ENCODE measurements at regions not wholly inside any gene's neighbourhood (a gene's known extent, or its start where the extent isn't known, plus 50 kb on each side); places are given as distances from the start of the nearest gene placed in this dataset.
"Not testable (repeated sequence)": the region's sequence is repeated elsewhere in the genome, so short reads cannot be mapped to it uniquely, and the experiment has no call there.

DNA sequence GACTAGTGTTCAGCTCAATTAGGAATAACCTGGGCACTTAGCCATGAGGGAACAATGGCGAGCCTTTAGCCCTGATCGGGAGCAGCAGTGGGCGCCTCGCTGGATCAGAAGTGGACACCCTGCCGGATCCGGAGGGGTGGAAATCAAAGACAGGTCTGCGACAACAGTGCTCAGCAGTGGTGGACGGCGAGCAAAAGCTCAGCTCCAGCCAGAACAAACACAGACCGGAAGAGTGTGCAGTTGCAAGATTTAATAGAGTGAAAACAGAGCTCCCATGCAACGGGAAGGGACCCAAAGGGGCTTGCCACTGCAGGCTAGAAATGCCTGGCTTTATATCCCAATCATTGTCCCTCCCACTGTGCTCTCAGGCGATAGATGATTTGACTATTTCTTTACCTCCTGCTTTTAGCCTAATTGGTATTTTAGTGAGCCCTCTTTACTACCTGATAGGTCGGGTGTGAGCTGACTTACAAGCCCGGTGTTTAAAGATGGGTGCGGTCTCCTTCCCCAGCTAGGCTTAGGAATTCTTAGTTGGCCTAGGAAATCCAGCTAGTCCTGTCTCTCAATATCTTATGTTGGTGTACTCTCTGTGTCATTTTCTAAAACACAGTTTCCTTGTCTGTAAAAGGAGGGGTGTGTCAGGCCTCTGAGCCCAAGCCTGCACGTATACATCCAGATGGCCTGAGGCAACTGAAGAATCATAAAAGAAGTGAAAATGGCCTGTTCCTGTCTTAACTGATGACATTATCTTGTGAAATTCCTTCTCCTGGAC is 1258.8 kb upstream of the TENM4 start:
- H4K20me1 ChIP-seq (replicated peaks; ENCODE audit: control insufficient read depth, extremely low read depth, insufficient read depth, low read length); H3K36me3 ChIP-seq (ENCODE audit: control insufficient read depth in 2 of 2, extremely low read depth in 1 of 2, insufficient read depth in 2 of 2, low read length in 2 of 2); H3K79me2 ChIP-seq (ENCODE audit: control insufficient read depth, insufficient read depth, low read length); dilution Hi-C loops (cut with MboI; ENCODE audit: extremely low pct_ligation_motif_present, low sequenced_read_pairs); POLR2A ChIA-PET; H3K9me3 ChIP-seq (replicated peaks; ENCODE audit: control insufficient read depth, insufficient read depth, low read length); H3K4me3 ChIP-seq (replicated peaks in 1 of 3; ENCODE audit: insufficient read depth in 1 of 3, low read depth in 1 of 3, low read length in 3 of 3); H3K27me3 ChIP-seq (ENCODE audit: control insufficient read depth in 2 of 2, insufficient read depth in 2 of 2, low read length in 2 of 2); BruUV-seq (replicated peaks); H3K9me1 ChIP-seq (replicated peaks; ENCODE audit: control insufficient read depth, extremely low read depth, insufficient read depth, low read length); CTCF ChIA-PET: not testable (repeated sequence)
- TF ChIP-seq POLR2AphosphoS5 (IDR thresholded peaks at IDR 0.05; ENCODE audit: insufficient read depth, low read depth, low read length) (peak; percentile 40), POLR2A (IDR thresholded peaks at IDR 0.05; ENCODE audit: low read depth, low read length) (peak; percentile 46), GATA2 (IDR thresholded peaks at IDR 0.05; ENCODE audit: insufficient read depth, insufficient read length, low read depth, low read length) (peak; percentile 40)
- Histone ChIP-seq H3K4me1 (ENCODE audit: control insufficient read depth, extremely low read depth, insufficient read depth, low read length) (peaks cover 16% of the 10 kb centered on the region), H2AFZ (ENCODE audit: low read depth, low read length) (peak overlapping the region; percentile 17), H3K9ac (replicated peaks; ENCODE audit: extremely low read depth, insufficient read depth, low read length) (peak overlapping the region; percentile 23), H3K27ac (ENCODE audit: insufficient read depth, low read depth, low read length) (peak overlapping the region; percentile 84), H3K4me2 (ENCODE audit: insufficient read depth, low read length) (peak overlapping the region; percentile 31)
- FAIRE-seq, result peak; percentile 73
- intact Hi-C loops (cut with micrococcal nuclease), result loop anchor here (1.0 kb wide), 1 partner anchor 27 kb away; no protein-coding TSS in a partner anchor
- DNase-seq (ENCODE audit: low read depth, low spot score), result peak; percentile 89

DNA sequence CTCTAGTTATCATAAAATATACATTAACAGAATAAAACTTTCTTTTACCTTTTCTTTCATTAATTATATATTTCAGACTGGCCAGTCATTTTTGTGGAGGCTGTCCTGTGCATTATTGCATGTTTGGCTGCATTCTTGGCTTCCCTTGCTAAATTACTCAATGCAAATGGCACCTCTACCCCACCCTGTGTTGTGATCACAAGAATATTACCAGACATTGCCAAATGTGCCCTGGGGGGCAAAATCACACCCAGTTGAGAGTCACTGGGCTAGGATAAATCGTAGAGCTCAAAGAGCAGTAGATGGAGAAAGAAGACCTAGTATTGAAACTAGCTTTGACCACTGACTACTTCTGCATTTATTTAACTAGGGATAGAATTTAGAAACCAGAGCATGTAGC is 1257.8 kb upstream of the TENM4 start:
- ChIA-PET CTCF (no interaction called here), POLR2A (no interaction called here)
- Histone ChIP-seq H3K9ac (replicated peaks; ENCODE audit: extremely low read depth, insufficient read depth, low read length) (no peak overlapping the region), H3K4me1 (ENCODE audit: control insufficient read depth, extremely low read depth, insufficient read depth, low read length) (peaks cover 16% of the 10 kb centered on the region), H3K4me3 (replicated peaks in 1 of 3; ENCODE audit: insufficient read depth in 1 of 3, low read depth in 1 of 3, low read length in 3 of 3) (no peak overlapping the region), H3K4me2 (ENCODE audit: insufficient read depth, low read length) (no peak overlapping the region), H3K79me2 (ENCODE audit: control insufficient read depth, insufficient read depth, low read length) (no peaks in the 10 kb centered on the region), H3K9me3 (replicated peaks; ENCODE audit: control insufficient read depth, insufficient read depth, low read length) (no peaks in the 10 kb centered on the region), H3K9me1 (replicated peaks; ENCODE audit: control insufficient read depth, extremely low read depth, insufficient read depth, low read length) (no peaks in the 10 kb centered on the region), H3K27ac (ENCODE audit: insufficient read depth, low read depth, low read length) (peak overlapping the region; percentile 84), H3K36me3 (ENCODE audit: control insufficient read depth in 2 of 2, extremely low read depth in 1 of 2, insufficient read depth in 2 of 2, low read length in 2 of 2) (no peaks in the 10 kb centered on the region), H3K27me3 (ENCODE audit: control insufficient read depth in 2 of 2, insufficient read depth in 2 of 2, low read length in 2 of 2) (no peaks in the 10 kb centered on the region), H2AFZ (ENCODE audit: low read depth, low read length) (no peak overlapping the region), H4K20me1 (replicated peaks; ENCODE audit: control insufficient read depth, extremely low read depth, insufficient read depth, low read length) (no peaks in the 10 kb centered on the region)
- no peak for FAIRE-seq
- TF ChIP-seq EZH2 (IDR thresholded peaks at IDR 0.05; ENCODE audit: borderline replicate concordance, low read depth, low read length, severe bottlenecking) (no peak), MYC (IDR thresholded peaks at IDR 0.05; ENCODE audit: low read depth, low read length) (no peak), JUN (IDR thresholded peaks at IDR 0.05; ENCODE audit: borderline replicate concordance, insufficient read depth, insufficient read length, low read depth) (no peak), GATA2 (IDR thresholded peaks at IDR 0.05; ENCODE audit: insufficient read depth, insufficient read length, low read depth, low read length) (no peak), POLR2A (IDR thresholded peaks at IDR 0.05; ENCODE audit: low read depth, low read length) (no peak), POLR2AphosphoS5 (IDR thresholded peaks at IDR 0.05; ENCODE audit: insufficient read depth, low read depth, low read length) (no peak), FOS (IDR thresholded peaks at IDR 0.05; ENCODE audit: borderline replicate concordance, insufficient read depth, low read length) (no peak)
- TF ChIP-seq, protein P1, sequence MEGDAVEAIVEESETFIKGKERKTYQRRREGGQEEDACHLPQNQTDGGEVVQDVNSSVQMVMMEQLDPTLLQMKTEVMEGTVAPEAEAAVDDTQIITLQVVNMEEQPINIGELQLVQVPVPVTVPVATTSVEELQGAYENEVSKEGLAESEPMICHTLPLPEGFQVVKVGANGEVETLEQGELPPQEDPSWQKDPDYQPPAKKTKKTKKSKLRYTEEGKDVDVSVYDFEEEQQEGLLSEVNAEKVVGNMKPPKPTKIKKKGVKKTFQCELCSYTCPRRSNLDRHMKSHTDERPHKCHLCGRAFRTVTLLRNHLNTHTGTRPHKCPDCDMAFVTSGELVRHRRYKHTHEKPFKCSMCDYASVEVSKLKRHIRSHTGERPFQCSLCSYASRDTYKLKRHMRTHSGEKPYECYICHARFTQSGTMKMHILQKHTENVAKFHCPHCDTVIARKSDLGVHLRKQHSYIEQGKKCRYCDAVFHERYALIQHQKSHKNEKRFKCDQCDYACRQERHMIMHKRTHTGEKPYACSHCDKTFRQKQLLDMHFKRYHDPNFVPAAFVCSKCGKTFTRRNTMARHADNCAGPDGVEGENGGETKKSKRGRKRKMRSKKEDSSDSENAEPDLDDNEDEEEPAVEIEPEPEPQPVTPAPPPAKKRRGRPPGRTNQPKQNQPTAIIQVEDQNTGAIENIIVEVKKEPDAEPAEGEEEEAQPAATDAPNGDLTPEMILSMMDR (IDR thresholded peaks at IDR 0.05; ENCODE audit: extremely low read depth in 1 of 2, insufficient read depth in 1 of 2, low read depth in 1 of 2, low read length in 2 of 2), result no peak
- TF ChIP-seq, protein P2, sequence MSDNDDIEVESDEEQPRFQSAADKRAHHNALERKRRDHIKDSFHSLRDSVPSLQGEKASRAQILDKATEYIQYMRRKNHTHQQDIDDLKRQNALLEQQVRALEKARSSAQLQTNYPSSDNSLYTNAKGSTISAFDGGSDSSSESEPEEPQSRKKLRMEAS (IDR thresholded peaks at IDR 0.05; ENCODE audit: insufficient read depth, insufficient read length), result no peak
- DNase-seq (ENCODE audit: low read depth, low spot score), result no peak
- dilution Hi-C loops (cut with MboI; ENCODE audit: extremely low pct_ligation_motif_present, low sequenced_read_pairs), result no loop called here
- intact Hi-C loops (cut with micrococcal nuclease), result loop anchor here (1.0 kb wide), 1 partner anchor 28 kb away; no protein-coding TSS in a partner anchor
- BruUV-seq (replicated peaks), result no TSS peak
